HG03457 (cell line): ENCODE measurements at regions not wholly inside any gene's neighbourhood (a gene's known extent, or its start where the extent isn't known, plus 50 kb on each side); places are given as distances from the start of the nearest gene placed in this dataset.

Experiments used
- ATAC-seq: cut with Tn5 transposase; IDR thresholded peaks from one replicate; pipeline ENCODE4 v1.9.1; 2021; ENCODE audit warnings: moderate number of reproducible peaks; ENCODE audit not compliant: unreplicated experiment

DNA sequence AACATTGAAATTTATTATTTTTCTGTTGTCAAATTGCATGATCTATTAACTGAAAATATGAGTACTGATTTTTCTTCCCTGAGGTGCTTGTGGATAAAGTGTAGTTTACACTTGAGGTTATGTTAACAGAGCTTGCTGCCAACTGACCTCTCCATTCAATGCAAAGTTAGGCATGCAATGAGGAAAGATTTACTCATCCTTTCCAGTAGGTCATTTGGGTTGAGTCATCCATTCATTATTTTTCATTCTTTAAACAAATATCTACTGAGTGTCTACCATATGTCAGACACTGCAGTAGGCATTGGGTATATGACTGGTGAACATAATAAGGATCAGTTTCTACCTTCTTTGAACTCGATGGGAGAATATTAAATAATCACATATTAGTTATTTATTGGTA is 604.1 kb downstream of the EDEM1 start:
- ATAC-seq = no peak

DNA sequence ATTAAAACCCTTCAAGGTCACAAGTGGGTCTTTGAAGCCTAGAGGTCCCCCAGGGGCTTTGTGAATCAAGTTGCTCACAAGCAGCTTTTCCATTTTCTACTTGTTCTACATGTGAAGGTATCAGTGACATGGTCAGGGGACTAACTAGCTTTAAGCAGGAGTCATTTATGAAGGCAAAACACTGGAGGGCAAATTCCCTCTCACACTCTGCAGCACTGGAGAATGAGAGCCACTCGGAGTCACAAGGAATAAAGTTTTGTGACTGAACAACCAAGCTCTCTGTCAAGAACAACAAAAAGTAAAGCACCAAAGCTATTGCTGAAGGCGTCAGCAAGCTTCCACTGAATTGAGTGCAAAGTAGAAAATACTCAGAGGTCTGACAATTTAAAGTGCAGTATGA is 609.0 kb downstream of the EDEM1 start:
- no peak for ATAC-seq

DNA sequence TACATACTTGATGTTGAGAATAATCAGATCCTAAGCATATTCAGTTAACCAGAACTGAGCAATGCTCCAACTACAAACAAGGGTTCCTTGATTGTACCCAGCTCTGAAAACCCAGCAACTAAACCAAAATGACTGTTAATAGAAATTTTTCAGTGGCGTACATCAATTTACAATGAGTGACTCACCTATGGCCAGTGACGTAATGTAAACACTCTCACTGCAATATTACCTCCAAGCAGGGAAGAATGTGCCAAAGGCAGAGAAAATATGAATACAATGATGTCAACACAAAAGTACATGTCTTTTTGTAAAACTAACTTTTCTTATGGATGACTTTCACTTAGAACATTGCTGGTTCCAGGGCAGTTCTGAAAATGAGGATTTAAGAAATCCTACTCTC is 611.3 kb downstream of the EDEM1 start:
- no peak for ATAC-seq

DNA sequence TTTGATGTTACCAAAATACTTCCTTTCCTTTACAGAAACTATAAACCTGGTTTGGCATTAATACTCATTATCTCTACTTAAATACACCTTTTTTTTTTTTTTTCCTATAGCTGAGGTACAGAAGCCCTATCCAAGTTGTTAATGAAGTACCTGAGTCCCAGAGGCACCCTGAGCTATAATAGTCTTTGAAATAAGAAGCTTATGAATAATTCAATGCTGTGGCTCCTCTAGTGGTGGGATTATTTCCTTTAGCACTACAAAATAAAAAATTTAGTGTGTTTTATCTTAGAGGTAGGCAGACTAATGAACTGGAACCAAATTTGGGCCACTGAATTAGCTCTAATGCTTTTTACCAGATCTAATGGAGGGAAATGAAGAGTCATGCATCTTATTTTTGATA is 611.9 kb downstream of the EDEM1 start:
- no peak for ATAC-seq

DNA sequence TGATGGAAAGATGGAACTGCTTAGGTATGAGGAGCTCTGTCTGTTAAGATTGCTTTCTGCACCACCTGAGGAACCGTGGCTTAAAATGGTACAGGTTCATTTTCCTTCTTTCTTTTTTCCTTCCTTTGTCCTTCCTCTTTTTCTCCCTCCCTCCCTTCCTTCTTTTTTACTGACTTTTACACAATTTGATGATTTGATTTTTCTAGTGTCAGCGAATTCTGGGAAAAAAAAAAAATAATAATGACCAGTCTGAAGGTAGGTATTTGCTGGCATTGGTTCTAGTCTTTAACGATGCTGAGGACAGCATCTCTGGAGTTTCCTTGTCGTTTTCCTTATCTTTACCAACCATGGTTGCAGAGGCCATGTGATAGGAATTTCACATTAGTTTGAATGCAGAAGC is 613.5 kb downstream of the EDEM1 start:
- ATAC-seq = no peak

DNA sequence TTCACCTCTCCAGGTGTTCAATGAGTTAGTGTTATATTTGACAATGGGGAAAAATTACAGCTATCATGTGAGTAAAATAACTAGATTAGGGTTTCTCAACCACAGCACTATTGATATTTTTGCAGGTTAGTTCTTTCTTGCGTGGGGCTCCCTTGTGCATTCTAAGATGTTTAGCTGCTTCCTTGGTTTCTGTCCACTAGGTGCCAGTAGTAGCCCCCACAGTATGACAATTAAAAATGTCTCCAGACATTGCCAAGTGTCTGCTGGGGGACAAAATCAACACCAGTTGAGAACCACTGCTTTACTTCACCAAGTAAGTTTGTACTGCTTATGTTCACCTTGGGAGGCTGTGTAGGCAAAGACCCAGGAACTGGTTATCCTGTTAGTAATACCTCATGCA is 618.7 kb downstream of the EDEM1 start:
- ATAC-seq = no peak

DNA sequence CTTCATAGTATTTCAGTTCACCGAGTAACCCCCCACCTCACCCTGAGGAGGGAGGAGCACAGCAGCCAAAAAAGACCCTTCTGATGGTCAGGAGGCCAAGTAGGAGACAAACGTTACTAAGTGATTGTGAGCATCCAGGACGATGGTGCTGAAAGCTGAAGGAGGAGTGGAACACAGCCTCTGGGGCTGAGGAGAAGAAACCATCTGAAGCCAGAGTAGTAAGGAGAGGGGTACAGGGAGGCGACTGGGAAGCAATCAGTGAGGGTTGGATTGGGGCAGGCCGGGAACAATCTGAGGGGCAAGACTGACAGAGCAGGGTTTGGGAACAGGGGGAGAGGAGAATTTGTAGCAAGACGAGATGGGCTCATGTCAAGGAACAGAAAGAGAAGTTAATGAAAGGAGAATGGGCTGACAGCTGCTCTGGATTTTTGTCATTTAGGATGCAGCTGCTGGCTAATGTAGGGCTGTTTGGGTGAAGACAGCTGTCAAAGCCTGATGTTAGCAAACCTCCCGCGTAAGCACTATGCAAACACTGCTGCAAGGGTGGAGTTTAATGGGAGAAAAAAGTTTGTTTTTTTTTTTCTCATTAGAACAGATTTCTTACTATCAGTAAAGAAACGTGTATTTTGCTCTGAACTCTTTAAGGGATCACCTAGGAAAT is 622.2 kb downstream of the EDEM1 start:
- no peak for ATAC-seq

DNA sequence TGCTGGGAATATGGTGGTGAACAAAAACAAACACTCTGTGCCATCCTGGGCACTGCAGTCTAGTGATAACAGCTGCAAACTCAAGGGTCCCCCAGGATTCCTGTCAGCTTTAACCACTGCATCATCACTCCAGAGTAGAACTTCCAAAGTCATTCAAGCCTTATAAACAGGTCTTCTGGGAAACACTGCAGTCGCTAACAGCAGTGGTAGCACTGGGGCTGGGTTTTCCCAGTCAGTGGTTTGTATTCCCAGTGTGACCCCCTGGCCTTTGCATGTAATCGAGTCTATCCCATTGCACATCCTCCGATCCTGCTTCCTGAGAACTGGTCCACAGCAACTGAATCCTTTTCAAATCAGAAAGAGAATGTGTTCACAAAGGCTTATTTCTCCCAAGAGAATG is 623.5 kb downstream of the EDEM1 start:
- ATAC-seq = no peak

DNA sequence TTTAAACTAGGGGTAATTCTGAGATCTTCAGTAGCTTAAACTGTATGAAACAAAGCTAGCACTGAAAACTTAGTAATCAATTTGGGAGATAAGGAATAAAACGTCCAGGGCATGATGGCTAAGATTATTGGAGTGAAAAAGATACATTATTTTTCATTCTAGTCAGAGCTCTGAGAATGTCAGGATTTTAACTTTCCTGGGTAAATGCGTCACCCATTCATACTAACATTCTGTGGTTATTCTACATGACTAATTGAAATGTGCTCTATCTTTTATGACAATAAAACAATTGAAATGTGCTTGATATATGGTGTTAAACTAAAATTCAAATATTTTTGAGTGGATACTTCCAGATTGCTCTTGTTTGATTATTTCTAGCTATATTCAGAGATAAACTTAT is 626.0 kb downstream of the EDEM1 start:
- ATAC-seq = no peak

DNA sequence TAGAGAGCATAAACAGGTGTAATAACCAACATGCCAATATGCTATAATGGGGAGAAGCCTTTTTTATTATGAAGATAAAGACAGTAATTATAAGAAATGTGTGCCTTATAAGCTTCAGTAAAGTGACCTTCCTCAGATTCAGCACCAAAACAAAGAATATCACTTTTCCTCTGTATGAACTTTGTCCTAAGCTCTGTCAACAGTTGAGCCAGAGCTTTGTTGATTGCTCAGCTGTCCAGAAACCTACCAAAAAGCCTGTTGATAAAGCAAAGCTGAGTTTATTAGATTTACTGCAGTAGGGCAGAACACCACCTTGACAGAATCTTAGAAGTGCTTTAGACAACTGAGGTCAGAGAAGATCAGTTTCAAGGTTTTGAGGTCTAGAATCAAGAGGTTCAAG is 635.3 kb downstream of the EDEM1 start:
- ATAC-seq = no peak

DNA sequence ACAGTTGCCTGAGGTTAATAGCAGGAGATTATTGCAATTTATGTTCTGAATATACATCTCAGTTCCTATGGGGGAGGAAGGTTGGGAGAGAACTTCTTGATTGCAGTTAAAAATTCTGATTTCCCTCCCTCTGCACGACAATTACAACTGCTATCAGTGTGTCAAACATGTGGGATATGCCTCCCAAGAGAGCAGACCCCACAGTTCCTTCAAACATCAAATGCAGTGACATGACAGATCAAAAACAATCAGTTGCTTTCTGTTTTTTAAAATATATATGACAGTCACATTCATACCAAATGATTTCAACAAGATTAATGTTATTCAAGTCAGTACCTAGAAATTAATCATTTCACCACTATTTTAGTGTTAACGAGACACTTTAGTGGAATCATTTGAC is 639.0 kb downstream of the EDEM1 start:
- ATAC-seq = no peak

DNA sequence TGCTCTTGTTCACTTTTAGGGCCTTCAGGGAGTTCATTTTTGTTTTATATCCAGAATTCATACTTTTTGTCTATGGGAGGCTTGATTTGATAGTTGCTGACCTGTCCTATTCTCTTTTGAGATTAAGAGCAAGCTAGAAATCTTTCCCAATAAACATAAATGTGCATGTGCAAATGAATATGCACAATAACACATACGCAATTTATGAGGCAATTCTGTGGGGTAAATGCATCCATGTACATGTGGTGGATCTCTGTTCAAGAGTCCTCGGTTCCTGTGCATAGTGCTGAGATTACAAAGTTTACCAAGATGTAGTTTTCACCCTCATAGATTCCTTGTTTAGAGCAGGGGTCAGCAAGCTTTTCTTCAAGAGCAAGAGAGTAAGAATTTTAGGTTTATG is 640.7 kb downstream of the EDEM1 start:
- ATAC-seq = no peak

DNA sequence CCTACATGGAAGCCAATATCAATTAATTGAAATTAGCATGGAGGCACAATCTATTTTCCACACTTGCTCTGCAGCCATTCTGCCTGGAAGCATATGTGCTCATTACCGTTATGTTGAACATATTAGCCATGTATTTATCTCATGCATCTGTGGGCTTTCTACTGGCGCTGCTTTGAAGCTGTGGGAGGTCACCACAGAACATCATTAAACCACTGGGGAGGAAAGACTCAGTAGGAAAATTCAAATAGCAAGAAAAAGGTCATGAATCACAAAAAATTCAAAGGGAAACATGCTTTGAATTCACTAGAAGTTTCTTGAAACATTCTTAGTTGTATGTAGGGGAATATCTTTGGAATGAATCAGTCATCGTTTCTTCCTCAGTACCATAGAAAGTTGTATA is 652.5 kb downstream of the EDEM1 start:
- ATAC-seq = no peak

DNA sequence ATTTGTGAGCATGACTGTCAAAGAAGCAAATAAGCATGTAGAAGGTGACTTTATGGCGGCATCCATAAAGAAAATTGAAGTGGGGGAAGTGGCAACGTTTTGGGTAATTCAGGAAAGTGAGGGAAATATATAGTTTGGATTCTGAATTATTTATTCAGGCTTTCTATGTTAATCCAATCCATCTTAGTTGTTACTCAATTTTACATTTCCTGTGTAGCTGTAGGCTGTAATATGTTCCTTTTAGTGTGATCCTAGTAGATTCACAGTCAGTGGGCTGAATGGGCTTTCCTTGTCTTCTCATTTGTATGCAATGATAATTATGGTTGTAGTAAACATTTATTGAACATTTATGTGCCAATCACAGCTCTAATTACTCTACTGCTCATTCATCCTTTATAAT is 654.1 kb downstream of the EDEM1 start:
- no peak for ATAC-seq

DNA sequence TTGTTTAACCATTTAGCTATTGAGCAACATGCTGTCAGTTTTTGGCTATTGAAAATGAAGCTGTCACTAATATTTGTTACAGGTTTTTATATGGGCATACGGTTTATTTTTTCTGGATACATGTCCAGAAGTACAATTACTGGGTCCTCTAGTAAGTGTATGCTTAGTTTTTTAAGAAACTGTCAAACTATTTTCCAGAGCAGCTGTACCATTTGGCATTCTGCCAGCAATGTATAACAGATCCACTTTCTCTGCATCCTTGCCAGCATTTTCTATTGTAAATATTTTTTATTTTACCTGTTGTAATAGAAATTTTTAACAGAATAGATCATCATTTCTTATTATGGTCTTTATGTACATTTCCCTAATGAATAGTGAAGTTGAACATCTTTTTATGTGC is 658.8 kb downstream of the EDEM1 start:
- no peak for ATAC-seq

DNA sequence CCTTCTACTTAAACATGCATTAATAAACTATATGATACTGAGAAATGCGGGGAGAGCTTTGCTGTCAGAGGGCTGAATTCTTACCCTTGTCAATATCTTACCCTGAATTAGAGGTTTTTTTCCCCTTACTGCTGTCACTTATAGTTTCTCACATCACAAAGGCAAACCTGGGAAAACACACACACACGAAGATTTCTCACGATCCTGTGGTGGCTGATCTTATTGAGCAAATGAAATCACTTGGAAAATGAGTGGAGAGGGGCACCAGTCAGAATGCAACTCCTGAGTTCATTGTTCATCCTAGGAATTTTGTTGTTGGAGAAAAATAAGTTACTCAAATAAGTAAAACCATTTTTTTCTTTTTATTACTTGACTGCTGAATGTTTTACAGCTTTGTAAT is 673.6 kb downstream of the EDEM1 start:
- ATAC-seq = no peak

DNA sequence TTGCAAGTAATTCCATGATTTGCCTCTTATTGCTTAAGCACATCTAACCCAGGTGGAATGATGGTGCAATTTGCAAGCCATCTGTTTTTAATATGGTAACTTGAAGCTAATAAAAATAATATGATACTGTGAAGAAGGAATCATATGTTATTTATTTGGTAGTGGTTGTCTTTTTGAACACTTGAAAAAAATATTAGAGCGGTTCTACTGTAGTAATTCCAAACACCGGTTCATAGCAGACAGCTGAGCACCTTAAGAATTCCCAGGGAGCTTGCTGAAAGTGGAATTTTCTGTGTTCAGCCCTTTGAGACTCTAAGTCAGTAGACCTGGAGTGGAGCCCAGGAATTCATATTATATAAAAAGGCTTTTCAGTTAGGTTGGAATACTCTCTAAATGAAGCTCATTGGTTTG is 687.4 kb downstream of the EDEM1 start:
- no peak for ATAC-seq

DNA sequence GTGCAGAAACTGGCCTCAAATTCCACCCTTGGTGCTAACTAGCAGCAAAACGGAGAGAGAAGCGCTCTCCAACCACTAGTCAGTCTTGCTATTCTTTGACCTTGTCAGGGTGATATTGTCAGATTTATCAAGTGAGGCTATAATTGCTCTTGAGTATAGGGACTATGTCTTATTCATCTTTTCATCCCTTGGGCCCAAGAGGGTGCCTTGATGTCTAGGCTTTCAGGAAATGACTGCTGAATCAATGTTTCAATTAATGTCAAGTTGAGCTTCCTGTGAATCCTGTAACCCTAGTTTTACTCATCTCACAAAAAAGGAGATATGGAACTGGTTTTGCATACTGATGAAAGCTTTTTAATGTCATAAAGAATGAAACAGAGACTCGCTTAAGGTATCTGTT is 701.3 kb downstream of the EDEM1 start:
- no peak for ATAC-seq

DNA sequence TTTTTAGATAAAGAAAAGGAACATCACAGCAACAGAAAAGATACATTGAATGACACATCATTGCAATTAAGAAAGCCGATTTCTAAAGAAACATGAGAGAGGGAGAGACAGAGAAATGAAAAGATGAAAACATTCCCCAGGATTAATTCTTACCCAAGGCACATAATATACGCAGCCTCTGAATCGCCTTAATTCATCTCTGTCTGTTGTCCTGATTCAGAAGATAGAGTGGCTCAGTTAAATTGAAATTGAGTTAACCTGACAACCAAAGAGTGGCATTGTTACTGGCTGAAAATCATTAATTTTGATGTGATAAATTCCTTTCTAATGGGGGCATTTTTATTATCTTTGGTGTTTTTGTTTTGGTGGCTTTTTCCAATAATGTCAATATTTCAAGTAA is 701.9 kb downstream of the EDEM1 start:
- no peak for ATAC-seq

DNA sequence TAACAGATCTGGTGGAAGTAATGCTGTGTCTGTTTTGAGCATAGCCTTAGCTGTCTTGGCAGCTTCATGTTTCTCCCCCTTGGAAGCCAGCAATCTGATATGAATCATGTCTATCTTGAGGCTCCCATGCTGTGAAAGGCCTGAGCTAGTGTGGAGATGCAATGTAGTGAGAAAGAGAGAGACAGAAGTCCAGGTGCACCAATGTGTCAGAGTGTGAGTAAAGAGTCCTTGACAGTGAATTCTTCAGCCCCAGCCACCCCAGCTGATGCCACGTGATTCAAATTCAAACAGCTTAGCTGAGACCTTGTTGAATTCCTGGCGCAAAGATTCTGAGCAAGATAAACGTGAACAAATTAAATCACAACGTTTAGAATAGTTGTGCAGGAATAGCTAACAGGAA is 704.2 kb downstream of the EDEM1 start:
- no peak for ATAC-seq

DNA sequence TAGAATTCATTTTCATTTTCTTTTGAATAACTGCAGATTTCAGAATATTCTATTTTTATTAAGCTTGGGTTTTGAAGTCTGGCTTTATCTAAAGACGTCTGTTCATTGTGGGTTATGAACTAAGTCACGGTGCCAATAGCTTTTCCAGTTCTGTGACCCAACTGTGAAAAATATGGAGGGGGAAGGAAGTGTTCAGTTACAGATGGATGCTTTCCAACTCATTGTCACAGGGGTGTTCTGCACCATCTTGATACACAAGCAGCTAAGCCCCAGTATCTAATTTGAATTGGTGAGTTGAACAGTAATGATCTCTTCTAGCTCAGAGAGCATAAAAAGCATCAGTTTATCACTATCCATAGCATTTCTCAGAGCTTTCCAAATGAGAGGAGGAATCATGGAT is 710.6 kb downstream of the EDEM1 start:
- no peak for ATAC-seq

DNA sequence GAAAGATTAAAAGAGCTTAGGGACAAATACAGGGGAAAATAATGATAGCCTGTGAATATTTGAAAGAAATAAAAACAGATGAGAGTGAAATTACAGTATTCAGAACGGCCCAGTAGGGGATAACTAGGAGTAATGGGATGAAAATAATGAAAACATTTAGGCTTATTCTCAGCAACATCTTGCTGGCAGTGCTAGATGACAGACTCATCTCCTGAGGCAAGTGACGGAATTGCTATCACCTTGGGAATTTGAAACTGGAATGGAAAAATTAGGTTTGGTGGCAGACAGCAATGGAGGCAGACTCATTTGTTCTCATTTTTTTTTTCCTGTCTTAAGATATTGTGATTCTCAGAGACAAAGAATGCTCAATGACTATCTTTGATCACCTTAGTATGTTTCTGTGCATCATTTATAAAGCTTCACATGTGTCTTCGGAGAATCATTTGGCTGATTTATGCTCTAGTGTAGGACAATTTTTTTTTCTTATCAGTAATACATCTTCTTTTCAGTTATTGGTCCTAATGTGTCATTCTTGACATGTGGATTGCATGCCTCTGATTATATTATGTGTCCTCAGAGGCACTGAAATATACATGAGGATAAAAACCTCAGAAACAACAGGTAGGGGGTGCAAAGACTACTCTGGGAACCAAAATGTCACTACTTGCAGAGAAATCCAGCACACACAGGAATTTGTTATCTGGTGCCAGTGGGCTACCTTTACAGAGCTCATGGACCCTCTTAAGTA is 711.7 kb downstream of the EDEM1 start:
- ATAC-seq = no peak

DNA sequence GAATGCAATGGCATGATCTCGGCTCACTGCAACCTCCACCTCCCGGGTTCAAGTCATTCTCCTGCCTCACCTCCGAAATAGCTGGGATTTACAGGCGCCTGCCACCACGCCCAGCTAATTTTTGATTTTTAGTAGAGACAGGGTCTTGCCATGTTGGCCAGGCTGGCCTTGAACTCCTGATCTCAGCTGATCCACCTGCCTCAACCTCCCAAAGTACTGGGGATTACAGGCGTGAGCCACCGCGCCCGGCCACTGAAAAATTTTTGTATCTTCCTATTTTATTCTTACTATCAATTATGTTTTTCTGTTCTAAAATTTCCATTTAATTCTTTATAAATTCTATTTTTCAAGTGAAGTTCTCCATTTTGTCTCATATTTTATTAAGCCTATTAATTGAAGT is 730.4 kb downstream of the EDEM1 start:
- no peak for ATAC-seq
